ENCODE measurements at regions not wholly inside any gene's neighbourhood (a gene's known extent, or its start where the extent isn't known, plus 50 kb on each side); places are given as distances from the start of the nearest gene placed in this dataset.

GRCh38 chr6:100266494-100267401, 198.0 kb downstream of the SIM1 start:
- H3K4me3 ChIP-seq = no peak overlapping the region
- H3K27me3 ChIP-seq = no peaks in the 10 kb centered on the region
- TF ChIP-seq POLR2A (IDR thresholded peaks at IDR 0.05) (no peak), POLR2AphosphoS5 (IDR thresholded peaks at IDR 0.05) (no peak), CTCF (IDR thresholded peaks at IDR 0.05) (no peak), EP300 (IDR thresholded peaks at IDR 0.05) (no peak)
- H3K4me1 ChIP-seq = no peaks in the 10 kb centered on the region
- no peak overlapping the region for H3K27ac ChIP-seq
- 89 to 90% methylated on average over 10 of the region's 10 CpGs for WGBS, 2 donors
- intact Hi-C loops (cut with DNase I) = no loop called here
- no peaks in the 10 kb centered on the region for H3K36me3 ChIP-seq
- DNase-seq = no peak
- no peaks in the 10 kb centered on the region for H3K9me3 ChIP-seq

- no peaks in the 10 kb centered on the region for H3K36me3 ChIP-seq
- H3K27me3 ChIP-seq = no peaks in the 10 kb centered on the region
- DNase-seq = no peak
- TF ChIP-seq CTCF (IDR thresholded peaks at IDR 0.05) = no peak
- 86 to 91% methylated on average over 4 of the region's 4 CpGs for WGBS, 2 donors
- no peak overlapping the region for H3K27ac ChIP-seq
- intact Hi-C loops (cut with DNase I) = no loop called here
- no peak overlapping the region for H3K4me3 ChIP-seq
- H3K9me3 ChIP-seq = no peaks in the 10 kb centered on the region
- no peaks in the 10 kb centered on the region for H3K4me1 ChIP-seq
These were observed 202.6 kb downstream of the SIM1 start for GRCh38 chr6:100262086-100262485.

- WGBS, 2 donors = 50 to 78% methylated on average over 2 of the region's 2 CpGs
- no peaks in the 10 kb centered on the region for H3K36me3 ChIP-seq
- H3K4me1 ChIP-seq = no peaks in the 10 kb centered on the region
- no peaks in the 10 kb centered on the region for H3K27me3 ChIP-seq
- no peak for DNase-seq
- H3K4me3 ChIP-seq = no peak overlapping the region
- no peak overlapping the region for H3K27ac ChIP-seq
- intact Hi-C loops (cut with DNase I) = no loop called here
- no peak for TF ChIP-seq CTCF (IDR thresholded peaks at IDR 0.05)
- no peak for TF ChIP-seq POLR2AphosphoS5 (IDR thresholded peaks at IDR 0.05)
- TF ChIP-seq EP300 (IDR thresholded peaks at IDR 0.05) = no peak
- TF ChIP-seq POLR2A (IDR thresholded peaks at IDR 0.05) = no peak
- H3K9me3 ChIP-seq = no peaks in the 10 kb centered on the region
These were observed 203.2 kb downstream of the SIM1 start for GRCh38 chr6:100261486-100261885.

- Histone ChIP-seq H3K9me3 (no peaks in the 10 kb centered on the region), H3K27ac (no peak overlapping the region), H3K36me3 (no peaks in the 10 kb centered on the region), H3K4me1 (no peaks in the 10 kb centered on the region), H3K27me3 (no peaks in the 10 kb centered on the region), H3K4me3 (no peak overlapping the region)
- TF ChIP-seq CTCF (IDR thresholded peaks at IDR 0.05) (no peak), POLR2AphosphoS5 (IDR thresholded peaks at IDR 0.05) (no peak), EP300 (IDR thresholded peaks at IDR 0.05) (no peak), POLR2A (IDR thresholded peaks at IDR 0.05) (no peak)
- intact Hi-C loops (cut with DNase I) = no loop called here
- DNase-seq = no peak
These were observed 204.1 kb downstream of the SIM1 start for GRCh38 chr6:100260584-100260983.

- Histone ChIP-seq H3K36me3 (no peaks in the 10 kb centered on the region), H3K27me3 (no peaks in the 10 kb centered on the region), H3K4me1 (no peaks in the 10 kb centered on the region), H3K27ac (no peak overlapping the region), H3K9me3 (no peaks in the 10 kb centered on the region), H3K4me3 (no peak overlapping the region)
- TF ChIP-seq POLR2AphosphoS5 (IDR thresholded peaks at IDR 0.05) = no peak
- DNase-seq = no peak
- WGBS, 2 donors = 53 to 82% methylated on average over 3 of the region's 3 CpGs
- intact Hi-C loops (cut with DNase I) = no loop called here
These were observed 204.9 kb downstream of the SIM1 start for GRCh38 chr6:100259865-100260264.
